ENCODE measurements at regions not wholly inside any gene's neighbourhood (a gene's known extent, or its start where the extent isn't known, plus 50 kb on each side); places are given as distances from the start of the nearest gene placed in this dataset.
A peak's percentile ranks its signal among the peaks of the same experiment; 100 is the strongest.

GRCh38 chr15:39021341-39021740, 456.7 kb upstream of the RASGRP1 start:
- no peak overlapping the region for H2BK5ac ChIP-seq (ENCODE audit: low read depth, low read length)
- no peak overlapping the region for H4K5ac ChIP-seq (ENCODE audit: insufficient read length, low read depth, low read length)
- no peak overlapping the region for H2BK120ac ChIP-seq (replicated peaks; ENCODE audit: low read depth, low read length)
- WGBS, 2 experiments (ENCODE audit: extremely low coverage in 1 of 2, insufficient coverage in 1 of 2, insufficient read length in 1 of 2, insufficient replicate concordance in 2 of 2, low coverage in 1 of 2, low lambda C conversion rate in 2 of 2, missing lambda C conversion rate in 1 of 2), result 84% methylated on average over 2 of the region's 2 CpGs; no CpG with 5 or more reads in 1 of the 2 experiments
- no peak overlapping the region for H3K27ac ChIP-seq (ENCODE audit: low read depth, low read length)
- H3K23ac ChIP-seq (ENCODE audit: insufficient read length), result no peak overlapping the region
- FAIRE-seq, result no peak
- no peaks in the 10 kb centered on the region for H3K9me3 ChIP-seq (ENCODE audit: insufficient read depth in 2 of 2, low read depth in 1 of 2, low read length in 1 of 2)
- no peak overlapping the region for H4K8ac ChIP-seq (ENCODE audit: extremely low read depth, insufficient read depth, low read length)
- no peak overlapping the region for H3K56ac ChIP-seq (replicated peaks; ENCODE audit: insufficient read length, low read depth, low read length)
- H2BK20ac ChIP-seq (ENCODE audit: low read length), result no peak overlapping the region
- H4K91ac ChIP-seq (replicated peaks; ENCODE audit: insufficient read length, low read length), result no peak overlapping the region
- H3K79me2 ChIP-seq (ENCODE audit: control insufficient read depth in 1 of 2, insufficient read depth in 2 of 2, low read length in 2 of 2), result no peaks in the 10 kb centered on the region
- ChIA-PET CTCF (ENCODE audit: partially characterized antibody) (no interaction called here), POLR2A (ENCODE audit: partially characterized antibody) (no interaction called here)
- peaks cover 0 to 5% (median 2%) of the 10 kb centered on the region in 4 experiments; a peak in 3 of 7 replicates for H3K4me1 ChIP-seq (replicated peaks in 1 of 4; ENCODE audit: control insufficient read depth in 3 of 4, insufficient read depth in 4 of 4, low read length in 3 of 4)
- no peak overlapping the region for H3K14ac ChIP-seq (ENCODE audit: insufficient read length)
- H2BK15ac ChIP-seq (ENCODE audit: low read length), result no peak overlapping the region
- H3K4ac ChIP-seq (replicated peaks; ENCODE audit: insufficient read length, low read depth, low read length), result no peak overlapping the region
- no peak overlapping the region for H3K9ac ChIP-seq (replicated peaks in 1 of 4; ENCODE audit: extremely low read depth in 1 of 4, low read depth in 3 of 4, low read length in 3 of 4)
- no peaks in the 10 kb centered on the region for H4K20me1 ChIP-seq (replicated peaks in 1 of 2; ENCODE audit: control insufficient read depth in 1 of 2, insufficient read depth in 2 of 2, low read length in 2 of 2)
- H2AFZ ChIP-seq (ENCODE audit: low read length), result no peak overlapping the region
- no peak overlapping the region for H3K18ac ChIP-seq (ENCODE audit: extremely low read depth, low read length)
- 0 out of 2 replicates have a peak overlapping the region, but pooled peaks have one; percentile 47 for H2AK5ac ChIP-seq (ENCODE audit: low read depth, low read length)
- H3K79me1 ChIP-seq (ENCODE audit: low read depth, low read length), result no peaks in the 10 kb centered on the region; the same call in 1 of the 2 replicates
- H3K23me2 ChIP-seq (ENCODE audit: low read depth, low read length), result no peaks in the 10 kb centered on the region
- no peaks in the 10 kb centered on the region for H3K36me3 ChIP-seq (ENCODE audit: control insufficient read depth in 2 of 4, insufficient read depth in 4 of 4, low read length in 3 of 4)
- no peak overlapping the region for H3K4me3 ChIP-seq (ENCODE audit: extremely low read depth in 1 of 4, insufficient read depth in 2 of 4, low read depth in 3 of 4, low read length in 4 of 4)
- no peaks in the 10 kb centered on the region for H3K27me3 ChIP-seq (replicated peaks in 1 of 4; ENCODE audit: control insufficient read depth in 3 of 4, extremely low read depth in 1 of 4, insufficient read depth in 3 of 4, low read length in 3 of 4)
- H2BK12ac ChIP-seq (ENCODE audit: low read depth, low read length), result no peak overlapping the region
- DNase-seq (ENCODE audit: low read depth in 1 of 2, low spot score in 2 of 2), result no peak
- no peak overlapping the region for H3K4me2 ChIP-seq (ENCODE audit: insufficient read depth in 1 of 2, low read depth in 2 of 2, low read length in 2 of 2)
- TF ChIP-seq SIX5 (IDR thresholded peaks at IDR 0.05; ENCODE audit: low read depth, low read length) (no peak), TBP (IDR thresholded peaks at IDR 0.05; ENCODE audit: low read depth, low read length) (no peak), CTBP2 (IDR thresholded peaks at IDR 0.05; ENCODE audit: borderline replicate concordance, insufficient read depth, insufficient read length, low read length) (no peak), KDM1A (IDR thresholded peaks at IDR 0.05; ENCODE audit: borderline replicate concordance, low read length) (no peak), SIRT6 (IDR thresholded peaks at IDR 0.05; ENCODE audit: low read length) (no peak), TAF1 (IDR thresholded peaks at IDR 0.05; ENCODE audit: low read depth, low read length) (no peak)
